PC-3 (cell line): ENCODE measurements at regions not wholly inside any gene's neighbourhood (a gene's known extent, or its start where the extent isn't known, plus 50 kb on each side); places are given as distances from the start of the nearest gene placed in this dataset.
"Not testable (repeated sequence)": the region's sequence is repeated elsewhere in the genome, so short reads cannot be mapped to it uniquely, and the experiment has no call there.

Source experiments
- EZH2 ChIP-seq: fragments of 300-600 bp; sonication (generic); IDR thresholded peaks from one replicate; pipeline ENCODE4 v1.6.1; 2017; ENCODE audit warnings: antibody characterized with exemption, mild to moderate bottlenecking, low read length; ENCODE audit not compliant: unreplicated experiment
- TF ChIP-seq, protein P1 (sequence below): fragments of 300-600 bp; sonication (generic); conservative IDR thresholded peaks from 2 replicates; pipeline ENCODE4 v1.5.1; 2017; ENCODE audit warnings: antibody characterized with exemption, low read depth, mild to moderate bottlenecking, low read length

- TF ChIP-seq, protein P1, sequence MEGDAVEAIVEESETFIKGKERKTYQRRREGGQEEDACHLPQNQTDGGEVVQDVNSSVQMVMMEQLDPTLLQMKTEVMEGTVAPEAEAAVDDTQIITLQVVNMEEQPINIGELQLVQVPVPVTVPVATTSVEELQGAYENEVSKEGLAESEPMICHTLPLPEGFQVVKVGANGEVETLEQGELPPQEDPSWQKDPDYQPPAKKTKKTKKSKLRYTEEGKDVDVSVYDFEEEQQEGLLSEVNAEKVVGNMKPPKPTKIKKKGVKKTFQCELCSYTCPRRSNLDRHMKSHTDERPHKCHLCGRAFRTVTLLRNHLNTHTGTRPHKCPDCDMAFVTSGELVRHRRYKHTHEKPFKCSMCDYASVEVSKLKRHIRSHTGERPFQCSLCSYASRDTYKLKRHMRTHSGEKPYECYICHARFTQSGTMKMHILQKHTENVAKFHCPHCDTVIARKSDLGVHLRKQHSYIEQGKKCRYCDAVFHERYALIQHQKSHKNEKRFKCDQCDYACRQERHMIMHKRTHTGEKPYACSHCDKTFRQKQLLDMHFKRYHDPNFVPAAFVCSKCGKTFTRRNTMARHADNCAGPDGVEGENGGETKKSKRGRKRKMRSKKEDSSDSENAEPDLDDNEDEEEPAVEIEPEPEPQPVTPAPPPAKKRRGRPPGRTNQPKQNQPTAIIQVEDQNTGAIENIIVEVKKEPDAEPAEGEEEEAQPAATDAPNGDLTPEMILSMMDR = not testable (repeated sequence)
- TF ChIP-seq EZH2 = not testable (repeated sequence)
Measured at GRCh38 chr13:48591124-48591872, 58.4 kb upstream of the RCBTB2 start.
